Upper lobe of left lung (tissue), 6 donors: ENCODE measurements at regions not wholly inside any gene's neighbourhood (a gene's known extent, or its start where the extent isn't known, plus 50 kb on each side); places are given as distances from the start of the nearest gene placed in this dataset.

Experiments used
- ATAC-seq, 2 donors: fragments of 200-7000 bp; cut with Tn5 transposase; one replicate each; pipeline ENCODE4 v1.9.1; 2022; ENCODE audit warnings: mild to moderate bottlenecking in 2 of 2, moderate library complexity in 2 of 2; ENCODE audit not compliant: low FRiP score in 2 of 2
- DNase-seq, 2 donors: peaks; one replicate each; pipeline ENCODE4 v3.0.0-alpha.2; 2019 to 2020
- H3K27ac ChIP-seq, 4 donors: fragments of 200-600 bp; sonication (generic); one replicate each; pipeline ENCODE4 v1.5.1; 2016 to 2019
- H3K27me3 ChIP-seq, 4 donors: fragments of 200-600 bp; sonication (generic); one replicate each; pipeline ENCODE4 v1.5.1; 2017 to 2019
- H3K36me3 ChIP-seq, 4 donors: fragments of 200-600 bp; sonication (generic); one replicate each; pipeline ENCODE4 v1.5.1; 2016 to 2019
- H3K4me1 ChIP-seq, 4 donors: fragments of 200-600 bp; sonication (generic); one replicate each; pipeline ENCODE4 v1.5.1; 2018 to 2019
- H3K4me3 ChIP-seq, 4 donors: fragments of 200-600 bp; sonication (generic); one replicate each; pipeline ENCODE4 v1.5.1; 2017 to 2019; ENCODE audit warnings: mild to moderate bottlenecking in 2 of 4, moderate library complexity in 1 of 4
- H3K9me3 ChIP-seq, 4 donors: fragments of 200-600 bp; sonication (generic); one replicate each; pipeline ENCODE4 v1.5.1; 2018 to 2019
- EP300 ChIP-seq, 4 donors: sonication (generic); formaldehyde crosslinking; IDR thresholded peaks; one replicate each; pipeline ENCODE4 v1.5.1; 2017; ENCODE audit warnings: antibody characterized with exemption in 4 of 4, control low read depth in 2 of 4
- POLR2A ChIP-seq, 4 donors: fragments of 450-650 bp; IDR thresholded peaks; one replicate each; pipeline ENCODE4 v1.5.1; 2016 to 2017; ENCODE audit warnings: antibody characterized with exemption in 4 of 4, mild to moderate bottlenecking in 2 of 4
- POLR2AphosphoS5 ChIP-seq, 2 donors: sonication (generic); formaldehyde crosslinking; IDR thresholded peaks; one replicate each; pipeline ENCODE4 v1.5.1; 2017; ENCODE audit warnings: antibody characterized with exemption in 2 of 2
- WGBS, 2 donors: methylation state at CpG; one replicate each; pipeline ENCODE4 v1.1.5; 2017 to 2018; 5-methylcytosine and 5-hydroxymethylcytosine counted together
- TF ChIP-seq, protein P1 (sequence below), 6 experiments: fragments of 450-650 bp in 4 of 6; fragments of 200-600 bp in 2 of 6; sonication (generic) in 2 of 6; IDR thresholded peaks; one replicate each; pipeline ENCODE4 v1.5.1; 2016 to 2019; ENCODE audit warnings: antibody characterized with exemption in 6 of 6
- donor health status: DM: no; HTN: no; CAD: no; lungs with moderate emphysema.
- donor health status: DM: no; HTN: yes; CAD: no; lungs with severe emphysema.

DNA sequence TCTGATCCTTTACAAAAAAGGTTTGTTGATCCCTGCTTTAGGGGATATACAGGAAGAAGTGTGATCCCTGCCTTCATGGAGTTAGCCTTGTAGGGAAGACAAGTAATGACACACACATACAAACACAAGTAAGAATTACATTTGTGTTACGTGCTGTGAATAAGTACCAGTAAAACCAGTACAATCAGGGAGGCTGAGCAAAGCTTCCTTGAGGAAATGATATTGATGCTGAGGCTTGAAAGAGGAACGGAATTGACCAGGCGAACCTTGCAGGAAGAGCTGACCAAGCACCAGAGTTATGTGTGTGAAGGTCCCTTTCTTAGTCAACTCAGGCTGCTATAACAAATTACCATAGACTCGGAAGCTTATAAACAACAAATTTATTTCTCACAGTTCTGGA lies 83.6 kb upstream of the CACUL1 start:
- no peaks in the 10 kb centered on the region for H3K27me3 ChIP-seq
- no peak for TF ChIP-seq POLR2AphosphoS5 (IDR thresholded peaks at IDR 0.05)
- TF ChIP-seq POLR2A (IDR thresholded peaks at IDR 0.05) = no peak
- TF ChIP-seq, protein P1, sequence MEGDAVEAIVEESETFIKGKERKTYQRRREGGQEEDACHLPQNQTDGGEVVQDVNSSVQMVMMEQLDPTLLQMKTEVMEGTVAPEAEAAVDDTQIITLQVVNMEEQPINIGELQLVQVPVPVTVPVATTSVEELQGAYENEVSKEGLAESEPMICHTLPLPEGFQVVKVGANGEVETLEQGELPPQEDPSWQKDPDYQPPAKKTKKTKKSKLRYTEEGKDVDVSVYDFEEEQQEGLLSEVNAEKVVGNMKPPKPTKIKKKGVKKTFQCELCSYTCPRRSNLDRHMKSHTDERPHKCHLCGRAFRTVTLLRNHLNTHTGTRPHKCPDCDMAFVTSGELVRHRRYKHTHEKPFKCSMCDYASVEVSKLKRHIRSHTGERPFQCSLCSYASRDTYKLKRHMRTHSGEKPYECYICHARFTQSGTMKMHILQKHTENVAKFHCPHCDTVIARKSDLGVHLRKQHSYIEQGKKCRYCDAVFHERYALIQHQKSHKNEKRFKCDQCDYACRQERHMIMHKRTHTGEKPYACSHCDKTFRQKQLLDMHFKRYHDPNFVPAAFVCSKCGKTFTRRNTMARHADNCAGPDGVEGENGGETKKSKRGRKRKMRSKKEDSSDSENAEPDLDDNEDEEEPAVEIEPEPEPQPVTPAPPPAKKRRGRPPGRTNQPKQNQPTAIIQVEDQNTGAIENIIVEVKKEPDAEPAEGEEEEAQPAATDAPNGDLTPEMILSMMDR (IDR thresholded peaks at IDR 0.05) = no peak
- TF ChIP-seq EP300 (IDR thresholded peaks at IDR 0.05) = no peak
- no peak overlapping the region for H3K27ac ChIP-seq
- H3K9me3 ChIP-seq = no peaks in the 10 kb centered on the region
- no peak for DNase-seq
- H3K36me3 ChIP-seq = no peaks in the 10 kb centered on the region
- no peak overlapping the region for H3K4me3 ChIP-seq
- H3K4me1 ChIP-seq = no peaks in the 10 kb centered on the region
- ATAC-seq = no peak
- WGBS, 2 donors = 69 to 82% methylated on average over 4 of the region's 4 CpGs

DNA sequence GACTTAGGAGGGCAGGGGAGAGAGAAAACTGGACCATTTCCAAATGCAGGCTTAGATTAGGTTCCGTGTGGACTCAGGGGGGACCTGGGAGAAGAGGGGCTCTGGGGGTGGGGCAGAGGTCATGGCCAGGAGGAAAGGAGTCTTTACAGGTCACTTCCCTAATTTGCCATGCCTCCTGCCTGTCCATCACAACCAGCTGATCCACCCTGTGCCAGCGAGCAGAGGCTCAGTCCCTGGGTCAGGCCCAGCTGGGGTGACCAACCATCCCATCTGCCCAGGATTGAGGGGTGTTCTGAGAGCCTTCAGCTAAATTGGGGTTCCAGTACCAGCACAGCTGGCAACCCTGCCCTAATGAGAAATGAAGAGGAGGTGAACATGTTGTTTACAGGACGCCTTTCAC lies 84.6 kb upstream of the CACUL1 start:
- TF ChIP-seq POLR2AphosphoS5 (IDR thresholded peaks at IDR 0.05) (no peak), EP300 (IDR thresholded peaks at IDR 0.05) (no peak), POLR2A (IDR thresholded peaks at IDR 0.05) (no peak)
- TF ChIP-seq, protein P1 (IDR thresholded peaks at IDR 0.05) = no peak
- no peak overlapping the region for H3K27ac ChIP-seq
- no peaks in the 10 kb centered on the region for H3K27me3 ChIP-seq
- H3K36me3 ChIP-seq = no peaks in the 10 kb centered on the region
- 95 to 98% methylated on average over 3 of the region's 3 CpGs for WGBS, 2 donors
- no peak overlapping the region for H3K4me3 ChIP-seq
- H3K4me1 ChIP-seq = no peaks in the 10 kb centered on the region
- ATAC-seq = peak in 1 of 2 donors; percentile 7
- no peak for DNase-seq
- no peaks in the 10 kb centered on the region for H3K9me3 ChIP-seq

DNA sequence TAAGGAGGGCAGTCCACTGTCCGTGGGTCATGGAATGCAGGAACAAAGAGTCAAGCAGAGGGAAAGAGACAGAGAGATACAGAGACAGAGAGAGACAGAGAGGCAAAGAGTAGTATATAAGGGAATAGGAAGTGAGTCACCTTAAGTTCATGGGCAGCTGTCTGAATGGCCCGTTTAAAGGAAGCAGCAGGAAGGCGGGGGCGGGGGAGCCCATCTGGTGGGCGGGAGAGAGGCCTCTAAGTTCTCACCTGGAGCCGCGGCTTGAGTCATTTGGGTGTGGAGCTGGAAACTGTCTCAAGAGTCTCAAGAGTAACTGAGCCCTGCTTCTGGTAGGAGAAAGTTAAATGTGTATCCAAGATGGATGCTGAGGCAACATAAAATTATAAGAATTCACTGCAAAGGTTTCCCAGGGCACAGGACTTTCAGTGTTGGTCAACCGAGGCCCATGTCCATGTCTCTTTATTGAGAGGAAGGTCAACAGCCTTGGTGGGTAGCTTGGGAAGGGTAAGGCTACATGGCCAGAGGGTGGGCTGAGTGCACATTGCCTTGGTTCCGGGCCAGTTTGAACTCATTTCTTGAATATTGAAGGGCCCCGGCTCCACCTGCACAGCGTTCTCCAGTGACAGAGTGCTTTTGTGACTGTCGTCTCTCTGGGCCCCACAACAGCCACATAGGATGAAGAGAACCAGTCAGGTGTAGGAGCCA lies 85.5 kb upstream of the CACUL1 start:
- WGBS, 2 donors = 66 to 80% methylated on average over 12 of the region's 12 CpGs
- Histone ChIP-seq H3K27me3 (no peaks in the 10 kb centered on the region), H3K4me1 (peaks cover 0 to 2% (median 0%) of the 10 kb centered on the region in 4 donors), H3K9me3 (no peaks in the 10 kb centered on the region), H3K36me3 (no peaks in the 10 kb centered on the region), H3K4me3 (no peak overlapping the region), H3K27ac (no peak overlapping the region)
- ATAC-seq (no peak), DNase-seq (no peak)
- TF ChIP-seq EP300 (IDR thresholded peaks at IDR 0.05) = no peak
- no peak for TF ChIP-seq POLR2AphosphoS5 (IDR thresholded peaks at IDR 0.05)
- no peak for TF ChIP-seq POLR2A (IDR thresholded peaks at IDR 0.05)
- TF ChIP-seq, protein P1 (IDR thresholded peaks at IDR 0.05) = no peak

DNA sequence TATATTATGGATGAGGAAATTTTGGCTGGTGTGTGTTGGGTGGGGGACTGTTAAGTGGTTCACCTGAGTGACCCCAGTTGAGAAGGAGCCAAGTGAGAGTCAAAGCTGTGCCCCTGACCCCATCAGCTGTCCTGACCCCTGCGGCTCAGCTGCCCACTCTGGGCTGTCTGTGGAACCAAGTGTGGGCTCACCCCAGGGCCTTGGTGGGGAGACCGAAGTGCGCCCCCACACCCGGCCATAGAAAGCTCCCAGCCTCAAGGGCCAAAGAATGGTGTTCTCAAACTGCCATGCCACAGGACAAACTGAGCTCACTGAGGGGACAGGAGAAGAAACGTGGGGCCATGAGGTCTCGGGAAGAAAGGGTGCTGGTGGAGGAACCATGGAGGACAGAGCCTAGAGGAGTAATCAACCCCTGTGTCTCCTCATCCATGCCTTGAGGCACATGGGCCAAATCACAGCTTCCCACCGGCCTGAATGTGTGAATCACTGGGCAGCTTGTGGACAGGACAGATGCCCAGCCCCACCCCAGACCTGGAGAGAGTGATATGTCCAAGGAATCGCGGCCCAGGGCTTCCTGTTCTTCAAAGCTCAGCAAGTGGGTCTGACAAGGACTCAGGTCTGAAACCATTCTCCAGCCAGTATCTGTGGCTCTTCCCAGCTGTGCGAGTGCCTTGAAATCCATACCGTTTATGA lies 86.2 kb upstream of the CACUL1 start:
- Histone ChIP-seq H3K27ac (no peak overlapping the region), H3K27me3 (no peaks in the 10 kb centered on the region), H3K9me3 (no peaks in the 10 kb centered on the region), H3K4me1 (peaks cover 0 to 2% (median 0%) of the 10 kb centered on the region in 4 donors), H3K36me3 (no peaks in the 10 kb centered on the region), H3K4me3 (no peak overlapping the region)
- DNase-seq = no peak
- ATAC-seq = no peak
- 91 to 95% methylated on average over 8 to 11 of the region's 11 CpGs for WGBS, 2 donors
- TF ChIP-seq, protein P1 (IDR thresholded peaks at IDR 0.05) = no peak
- TF ChIP-seq POLR2AphosphoS5 (IDR thresholded peaks at IDR 0.05) (no peak), EP300 (IDR thresholded peaks at IDR 0.05) (no peak), POLR2A (IDR thresholded peaks at IDR 0.05) (no peak)
